ENCODE measurements at regions not wholly inside any gene's neighbourhood (a gene's known extent, or its start where the extent isn't known, plus 50 kb on each side); places are given as distances from the start of the nearest gene placed in this dataset.

DNA sequence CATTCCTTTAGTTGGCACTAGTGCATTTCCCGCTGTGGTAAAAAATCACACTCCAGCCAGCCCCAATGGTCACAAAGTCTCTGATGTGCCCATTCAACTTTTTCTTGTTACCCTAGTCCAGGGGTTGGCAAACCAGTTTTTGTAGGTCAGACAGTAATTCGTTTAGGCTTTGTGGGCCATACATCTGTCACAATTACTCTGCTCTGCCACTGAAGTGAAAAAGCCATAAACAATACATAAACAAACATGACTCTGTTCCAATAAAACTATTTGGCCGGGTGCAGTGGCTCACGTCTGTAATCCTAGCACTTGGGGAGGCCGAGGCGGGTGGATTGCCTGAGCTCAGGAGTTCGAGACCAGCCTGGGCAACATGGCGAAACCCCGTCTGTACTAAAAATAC, 78.5 kb downstream of the POLR2M start:
- TF ChIP-seq CBFB (CRISPR knock-in tag; IDR thresholded peaks at IDR 0.05; ENCODE audit: low read depth) (no peak), ATF6 (CRISPR knock-in tag; IDR thresholded peaks at IDR 0.05) (no peak), CDX4 (CRISPR knock-in tag; IDR thresholded peaks at IDR 0.05; ENCODE audit: borderline replicate concordance) (no peak)
- TF ChIP-seq, protein P1, sequence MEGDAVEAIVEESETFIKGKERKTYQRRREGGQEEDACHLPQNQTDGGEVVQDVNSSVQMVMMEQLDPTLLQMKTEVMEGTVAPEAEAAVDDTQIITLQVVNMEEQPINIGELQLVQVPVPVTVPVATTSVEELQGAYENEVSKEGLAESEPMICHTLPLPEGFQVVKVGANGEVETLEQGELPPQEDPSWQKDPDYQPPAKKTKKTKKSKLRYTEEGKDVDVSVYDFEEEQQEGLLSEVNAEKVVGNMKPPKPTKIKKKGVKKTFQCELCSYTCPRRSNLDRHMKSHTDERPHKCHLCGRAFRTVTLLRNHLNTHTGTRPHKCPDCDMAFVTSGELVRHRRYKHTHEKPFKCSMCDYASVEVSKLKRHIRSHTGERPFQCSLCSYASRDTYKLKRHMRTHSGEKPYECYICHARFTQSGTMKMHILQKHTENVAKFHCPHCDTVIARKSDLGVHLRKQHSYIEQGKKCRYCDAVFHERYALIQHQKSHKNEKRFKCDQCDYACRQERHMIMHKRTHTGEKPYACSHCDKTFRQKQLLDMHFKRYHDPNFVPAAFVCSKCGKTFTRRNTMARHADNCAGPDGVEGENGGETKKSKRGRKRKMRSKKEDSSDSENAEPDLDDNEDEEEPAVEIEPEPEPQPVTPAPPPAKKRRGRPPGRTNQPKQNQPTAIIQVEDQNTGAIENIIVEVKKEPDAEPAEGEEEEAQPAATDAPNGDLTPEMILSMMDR (IDR thresholded peaks at IDR 0.05): no peak

Measured in WTC11 (cell line).